ENCODE measurements at regions not wholly inside any gene's neighbourhood (a gene's known extent, or its start where the extent isn't known, plus 50 kb on each side); places are given as distances from the start of the nearest gene placed in this dataset.
A peak's percentile ranks its signal among the peaks of the same experiment; 100 is the strongest.

GRCh38 chr6:168370310-168370991 is 50.9 kb upstream of the DACT2 start:
- peak; percentile 53 to 78 (median 62) for TF ChIP-seq CTCF (IDR thresholded peaks at IDR 0.05)
- no peak for TF ChIP-seq POLR2A (IDR thresholded peaks at IDR 0.05)
